Non-pigmented ciliary epithelial cell (primary cell): ENCODE measurements at regions not wholly inside any gene's neighbourhood (a gene's known extent, or its start where the extent isn't known, plus 50 kb on each side); places are given as distances from the start of the nearest gene placed in this dataset.
"Not testable (repeated sequence)": the region's sequence is repeated elsewhere in the genome, so short reads cannot be mapped to it uniquely, and the experiment has no call there.

Experiments used
- DNase-seq: peaks from one replicate; pipeline ENCODE4 v3.0.0-alpha.2; 2010; ENCODE audit warnings: low read depth

DNA sequence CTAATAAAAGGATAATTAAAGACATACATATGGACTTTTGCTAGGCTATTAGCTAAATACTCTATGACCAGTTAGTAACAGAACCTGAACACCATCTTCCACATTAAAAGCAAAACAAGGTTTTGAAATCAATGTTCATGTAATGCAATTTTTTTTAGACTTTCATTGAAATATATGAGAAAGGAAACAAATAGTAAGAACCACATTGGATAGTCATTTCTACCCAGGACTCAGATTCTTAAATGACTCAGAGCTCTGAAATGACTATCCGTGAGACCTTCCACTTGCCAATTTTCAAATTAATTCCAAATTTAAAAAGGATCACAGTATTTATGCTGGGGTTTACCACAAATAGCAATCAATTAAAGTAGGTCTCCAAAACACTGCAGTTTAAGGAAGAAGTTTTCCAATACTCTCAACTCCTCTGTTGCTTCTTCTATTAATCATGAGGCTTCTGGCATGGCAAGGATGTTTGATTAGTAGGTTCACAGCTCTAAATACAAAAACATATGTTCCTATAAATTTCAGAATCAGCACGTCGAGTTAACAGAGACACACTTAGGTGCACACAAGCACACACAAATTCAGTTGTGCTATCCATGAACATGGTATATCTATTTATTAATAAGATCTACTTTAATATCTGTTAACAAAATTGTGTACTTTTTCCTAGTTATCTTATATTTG, 841.0 kb downstream of the RNF144A start:
- DNase-seq, result no peak

DNA sequence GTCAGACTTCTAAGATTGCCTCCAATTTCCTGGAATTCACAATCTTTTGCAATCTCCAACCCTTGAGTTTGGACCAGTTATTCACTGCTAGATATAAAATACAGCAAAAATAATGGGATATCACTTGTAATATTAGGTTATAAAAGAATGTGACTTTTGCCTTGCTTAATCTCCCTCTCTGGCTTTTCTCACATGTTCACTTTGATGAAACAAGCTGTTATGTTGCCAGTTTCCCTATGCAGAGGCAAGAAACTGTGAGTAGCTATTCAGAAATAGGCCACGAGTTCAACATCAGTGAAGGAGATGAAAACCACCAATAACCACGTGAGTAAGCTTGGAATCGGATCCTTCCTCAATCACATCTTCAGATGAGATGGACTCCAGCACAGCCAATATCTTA, 842.7 kb downstream of the RNF144A start:
- DNase-seq, result no peak

DNA sequence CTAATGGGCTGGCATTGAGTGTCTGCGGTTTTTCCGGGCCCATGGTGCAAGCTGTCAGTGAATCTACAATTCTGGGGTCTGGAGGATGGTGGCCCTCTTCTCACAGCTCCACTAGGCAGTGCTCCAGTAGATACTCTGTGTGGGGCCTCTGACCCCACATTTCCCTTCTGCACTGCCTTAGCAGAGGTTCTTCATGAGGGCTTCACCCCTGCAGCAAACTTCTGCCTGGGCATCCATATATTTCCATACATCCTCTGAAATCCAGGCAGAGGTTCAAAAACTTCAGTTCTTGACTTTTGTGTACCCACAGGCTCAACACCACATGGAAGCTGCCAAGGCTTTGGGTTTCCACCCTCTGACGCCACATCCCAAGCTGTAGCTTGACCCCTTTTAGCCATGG, 846.2 kb downstream of the RNF144A start:
- not testable (repeated sequence) for DNase-seq

DNA sequence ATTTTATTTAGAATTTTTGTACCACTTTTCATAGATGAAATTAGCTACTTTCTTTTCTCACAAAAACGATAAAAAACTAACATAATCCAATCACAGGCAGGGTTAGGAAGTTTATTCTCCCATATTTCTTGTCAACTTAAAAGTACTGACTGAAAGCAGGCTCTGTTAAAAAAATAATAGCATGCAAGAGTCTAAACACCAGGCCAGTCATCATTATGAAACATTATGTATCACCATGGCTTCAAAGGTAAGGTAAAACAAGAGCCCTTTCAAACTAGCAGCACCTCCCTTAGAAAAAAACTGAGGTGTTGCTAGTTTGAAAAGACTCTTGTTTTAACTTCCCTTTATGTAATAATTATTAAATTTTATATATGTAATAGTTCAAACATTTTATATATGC, 848.0 kb downstream of the RNF144A start:
- no peak for DNase-seq

DNA sequence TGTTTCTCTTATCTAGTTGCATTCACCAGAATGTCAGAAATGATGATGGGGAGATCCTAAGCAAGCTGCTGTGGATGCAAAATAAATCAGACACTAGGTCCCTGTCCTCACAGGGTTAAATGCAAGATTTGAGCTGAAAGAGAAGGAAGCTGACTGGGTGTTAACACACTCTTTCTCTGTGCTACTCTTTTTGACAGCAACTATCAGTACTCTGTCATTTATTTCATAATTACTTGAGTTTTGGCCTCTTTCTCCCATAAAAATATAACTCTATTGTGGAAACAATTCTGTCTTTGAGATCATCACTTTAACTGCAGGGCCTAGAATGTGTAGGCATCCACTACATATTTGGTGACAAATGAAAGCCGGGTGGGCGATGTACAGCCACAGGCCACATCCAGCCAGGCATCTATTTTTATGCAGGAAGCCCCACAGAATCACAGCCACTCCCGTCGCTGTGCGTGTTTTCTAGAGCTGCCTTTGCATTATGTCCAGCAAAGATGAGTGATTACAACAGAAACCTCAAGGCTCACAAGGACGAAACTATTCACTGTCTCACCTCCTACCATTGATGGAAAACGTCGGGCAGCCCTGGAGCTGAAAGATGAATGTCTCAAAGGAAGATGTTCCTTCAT, 849.0 kb downstream of the RNF144A start:
- no peak for DNase-seq

DNA sequence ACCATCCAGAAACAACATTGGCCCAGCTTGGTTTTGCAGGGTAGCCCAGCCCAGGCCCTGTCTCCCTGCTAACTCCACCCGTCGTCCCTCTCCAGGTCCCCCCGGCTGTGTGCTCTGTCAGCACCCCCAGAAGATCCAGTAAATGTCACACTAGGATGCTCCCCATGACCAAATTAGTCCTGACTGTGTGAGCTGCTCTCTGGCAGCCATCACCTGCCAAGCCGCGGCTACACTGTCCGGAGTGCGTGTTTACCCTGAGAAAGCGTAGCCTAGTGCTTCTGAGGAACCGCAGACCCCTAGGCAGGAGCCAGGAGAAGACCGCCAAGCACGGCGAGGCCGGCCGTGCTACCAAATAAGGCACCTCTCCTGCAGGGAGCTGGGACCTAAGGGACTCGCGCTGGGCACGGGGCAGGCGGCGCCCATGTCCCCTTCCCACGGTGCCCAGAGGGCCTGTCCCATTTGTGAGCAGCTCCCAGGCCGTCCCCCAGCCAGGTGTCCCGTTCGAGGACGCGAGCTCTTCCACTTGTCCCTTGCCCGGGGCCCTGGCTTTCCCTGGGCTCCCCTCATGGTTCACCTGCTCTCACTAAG, 849.9 kb downstream of the RNF144A start:
- no peak for DNase-seq

DNA sequence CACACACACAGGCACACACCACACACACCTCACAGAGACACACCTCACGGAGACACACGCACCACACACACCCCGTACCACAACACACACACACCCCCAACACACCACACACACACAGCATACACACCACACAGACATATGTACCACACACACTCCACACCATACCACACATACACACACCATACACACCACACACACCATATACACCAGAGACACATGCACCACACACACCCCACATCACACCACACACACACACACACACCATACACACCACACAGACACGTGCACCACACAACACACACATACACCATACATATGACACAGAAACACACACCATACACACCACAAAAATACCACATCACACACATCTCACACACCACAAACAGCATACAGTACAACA, 850.7 kb downstream of the RNF144A start:
- DNase-seq, result no peak

DNA sequence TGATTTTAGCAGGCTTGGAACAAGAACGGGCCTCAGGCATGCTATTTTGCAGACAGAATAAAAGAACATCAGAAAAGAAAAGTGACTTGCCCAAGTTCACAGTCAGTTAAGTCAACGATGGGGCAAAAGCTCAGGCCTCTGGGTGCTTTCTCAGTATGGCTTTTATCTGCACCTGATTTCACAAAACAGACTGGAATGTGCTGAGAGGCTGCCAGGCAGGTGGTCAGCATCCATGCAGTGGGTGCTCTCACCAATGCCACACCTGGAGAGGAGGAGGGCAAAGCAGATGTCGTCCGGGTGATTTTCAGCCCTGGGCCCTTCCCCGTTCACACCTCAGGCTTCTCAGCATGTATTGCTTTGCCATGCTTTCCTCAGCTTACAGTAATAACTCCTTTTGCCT, 854.6 kb downstream of the RNF144A start:
- DNase-seq, result no peak

DNA sequence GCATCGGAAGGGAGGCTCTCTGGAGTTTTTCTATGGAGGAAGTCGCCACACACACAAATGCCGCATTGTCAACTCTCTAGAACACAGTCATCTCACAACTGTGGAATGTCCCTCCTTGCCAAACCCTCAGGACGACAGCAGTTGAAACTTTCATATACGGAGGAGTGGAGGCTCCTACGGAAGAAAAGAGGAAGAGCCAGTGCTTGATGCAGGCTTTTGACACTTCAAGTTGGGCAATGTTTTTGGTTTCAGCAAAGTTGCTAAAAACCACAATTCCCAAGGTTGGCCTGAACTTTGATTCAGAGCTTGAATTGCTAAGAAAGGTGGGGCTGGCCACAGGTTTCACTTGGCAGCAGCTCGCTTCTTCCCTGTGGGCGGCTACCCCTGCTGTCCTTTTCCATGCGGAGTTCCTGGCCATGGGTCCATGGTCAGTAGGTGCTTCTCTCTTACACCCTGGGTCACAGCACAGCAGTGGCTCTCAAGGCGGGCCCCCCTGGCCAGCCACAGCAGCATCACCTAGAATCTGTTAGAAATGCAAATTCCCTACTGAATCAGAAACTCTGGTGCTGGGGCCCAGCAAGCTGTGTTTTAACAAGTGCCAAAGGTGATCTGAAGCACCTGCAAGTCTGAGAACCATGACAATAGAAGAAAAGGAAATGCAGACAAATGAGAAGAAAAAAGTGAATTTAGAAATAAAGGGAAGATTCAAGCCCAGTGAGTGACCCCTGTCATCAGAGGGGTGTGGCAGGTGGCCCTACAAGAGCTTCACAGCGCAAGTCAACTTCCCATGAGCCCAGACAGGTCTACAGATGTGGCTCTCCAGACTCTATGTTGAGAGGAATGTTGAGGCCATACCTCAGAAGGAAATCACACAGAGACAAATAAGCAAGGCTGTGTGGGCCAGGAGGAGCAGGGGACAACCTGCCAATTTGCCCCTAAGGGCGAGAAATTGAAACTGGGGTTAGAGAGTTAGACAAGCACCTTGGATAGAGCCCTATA, 856.4 kb downstream of the RNF144A start:
- DNase-seq, result no peak

DNA sequence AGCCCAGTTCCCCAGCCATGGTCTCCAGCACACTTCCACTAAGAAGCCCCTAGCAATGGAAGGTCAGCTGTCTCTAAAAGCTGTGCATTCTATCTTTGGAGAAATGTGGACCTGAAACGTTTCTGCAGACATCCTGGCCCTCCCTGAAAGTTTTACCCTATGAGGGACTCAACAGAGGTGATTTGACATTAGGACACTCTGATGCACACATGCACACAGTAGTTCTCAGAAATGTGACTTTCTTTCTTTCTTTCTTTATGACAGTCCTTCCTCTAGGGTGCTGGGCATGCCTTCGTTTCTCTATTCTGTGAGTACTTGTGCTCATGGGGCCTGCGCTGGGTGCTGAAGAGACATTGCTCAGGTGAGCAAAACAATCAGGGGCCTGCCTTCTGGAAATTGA, 857.3 kb downstream of the RNF144A start:
- DNase-seq, result no peak

DNA sequence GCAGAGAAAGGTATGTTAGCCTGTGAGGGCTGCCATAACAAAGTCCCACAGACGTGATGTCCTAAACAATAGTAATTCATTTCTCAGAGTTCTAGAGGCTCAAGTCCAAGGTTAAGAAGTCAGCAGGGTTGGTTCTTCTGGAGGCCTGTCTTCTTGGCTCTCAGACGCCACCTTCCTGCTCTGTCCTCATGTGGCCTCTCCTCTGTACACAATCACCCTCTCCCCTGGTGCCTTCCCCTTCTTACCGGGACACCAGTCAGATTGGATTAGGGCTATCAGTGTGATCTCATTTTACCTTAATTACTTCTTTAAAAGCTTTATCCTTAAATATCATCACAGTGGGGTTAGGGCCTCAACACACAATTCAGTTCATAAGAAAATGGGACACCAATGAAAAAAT, 860.5 kb downstream of the RNF144A start:
- no peak for DNase-seq

DNA sequence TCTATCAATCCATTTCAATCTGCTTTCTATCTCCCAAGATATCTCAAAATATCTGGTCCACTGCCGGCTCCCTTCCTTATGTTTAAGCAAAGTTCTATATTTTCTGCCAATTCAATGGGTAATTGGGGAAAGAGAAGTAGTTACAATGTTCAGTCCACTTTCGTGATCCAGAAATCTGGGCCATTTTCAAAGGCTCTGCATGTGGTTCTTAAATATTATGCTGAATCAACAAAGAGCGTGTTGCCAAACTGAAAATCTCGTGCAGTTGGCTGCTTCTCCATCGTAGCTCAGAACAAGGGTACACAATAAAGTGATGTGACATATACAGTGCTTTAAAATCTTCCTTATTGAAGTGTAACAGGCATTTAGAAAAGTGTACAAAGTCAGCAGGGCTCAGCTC, 863.1 kb downstream of the RNF144A start:
- DNase-seq, result no peak

DNA sequence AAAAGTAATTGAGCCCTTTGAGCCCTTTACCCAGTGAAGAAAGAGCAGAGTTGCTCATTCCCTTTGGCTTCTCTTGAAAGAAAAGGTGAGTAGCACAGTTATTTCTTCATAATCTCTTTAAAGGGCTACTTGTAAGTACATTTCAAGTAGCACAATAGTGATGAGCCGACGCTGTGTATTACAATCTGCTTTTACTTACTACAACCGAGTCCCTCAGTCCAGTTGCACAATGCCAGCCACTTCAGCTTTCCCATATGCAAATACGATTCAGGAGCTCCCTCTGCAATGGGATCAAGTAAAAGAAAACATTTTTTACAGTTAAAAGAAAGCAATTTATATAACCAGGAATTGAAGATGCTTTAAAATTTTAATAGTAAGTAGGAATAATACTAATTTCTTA, 868.5 kb downstream of the RNF144A start:
- no peak for DNase-seq

DNA sequence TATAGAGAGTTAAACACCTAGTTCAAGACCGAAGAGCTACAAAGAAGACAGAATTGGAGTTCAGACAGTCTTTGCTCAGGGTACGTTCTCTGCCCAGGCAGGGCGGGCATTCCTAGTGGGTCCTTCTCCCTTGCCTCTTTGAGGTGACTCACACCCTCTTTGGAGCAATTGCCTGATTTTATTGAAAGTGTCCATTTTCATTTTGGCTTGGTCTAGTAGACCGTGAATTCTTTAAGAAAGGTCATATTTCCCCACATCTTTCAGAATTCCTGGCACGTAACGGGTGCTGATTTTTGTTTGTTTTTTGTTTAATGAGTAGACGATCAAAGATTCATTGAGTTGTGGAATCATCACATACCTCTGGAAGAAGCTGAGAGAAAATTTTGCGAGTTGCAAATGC, 871.5 kb downstream of the RNF144A start:
- DNase-seq, result no peak

DNA sequence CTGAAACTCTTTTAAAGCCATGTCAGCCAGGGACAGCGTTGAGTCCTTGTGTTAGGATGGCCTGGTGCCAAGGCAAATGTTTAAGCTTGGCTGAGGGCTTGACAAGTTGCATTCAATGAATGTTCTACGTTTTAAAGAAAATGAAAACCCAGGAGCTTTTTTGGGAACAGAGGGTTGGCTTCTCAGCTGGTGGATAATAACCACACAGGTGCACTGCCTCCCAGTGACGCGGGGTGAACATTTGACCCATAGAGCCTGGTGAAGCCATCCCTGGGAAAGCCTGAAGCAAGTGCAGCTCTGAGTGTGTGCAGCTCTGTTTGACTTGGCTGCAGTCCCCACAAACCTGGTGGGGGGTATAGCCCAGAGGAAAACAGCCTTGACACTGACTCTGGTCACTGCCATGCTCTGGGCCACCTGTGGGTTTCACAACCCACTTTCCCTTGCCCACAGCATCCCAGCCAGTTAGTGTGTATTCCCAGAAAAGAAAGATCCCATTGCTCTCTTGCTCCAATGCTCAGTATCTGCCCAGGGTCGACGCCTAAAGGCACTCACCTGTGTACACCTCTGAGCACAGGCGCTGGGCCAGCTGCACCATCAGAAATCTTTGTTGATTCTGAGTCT, 874.9 kb downstream of the RNF144A start:
- no peak for DNase-seq

DNA sequence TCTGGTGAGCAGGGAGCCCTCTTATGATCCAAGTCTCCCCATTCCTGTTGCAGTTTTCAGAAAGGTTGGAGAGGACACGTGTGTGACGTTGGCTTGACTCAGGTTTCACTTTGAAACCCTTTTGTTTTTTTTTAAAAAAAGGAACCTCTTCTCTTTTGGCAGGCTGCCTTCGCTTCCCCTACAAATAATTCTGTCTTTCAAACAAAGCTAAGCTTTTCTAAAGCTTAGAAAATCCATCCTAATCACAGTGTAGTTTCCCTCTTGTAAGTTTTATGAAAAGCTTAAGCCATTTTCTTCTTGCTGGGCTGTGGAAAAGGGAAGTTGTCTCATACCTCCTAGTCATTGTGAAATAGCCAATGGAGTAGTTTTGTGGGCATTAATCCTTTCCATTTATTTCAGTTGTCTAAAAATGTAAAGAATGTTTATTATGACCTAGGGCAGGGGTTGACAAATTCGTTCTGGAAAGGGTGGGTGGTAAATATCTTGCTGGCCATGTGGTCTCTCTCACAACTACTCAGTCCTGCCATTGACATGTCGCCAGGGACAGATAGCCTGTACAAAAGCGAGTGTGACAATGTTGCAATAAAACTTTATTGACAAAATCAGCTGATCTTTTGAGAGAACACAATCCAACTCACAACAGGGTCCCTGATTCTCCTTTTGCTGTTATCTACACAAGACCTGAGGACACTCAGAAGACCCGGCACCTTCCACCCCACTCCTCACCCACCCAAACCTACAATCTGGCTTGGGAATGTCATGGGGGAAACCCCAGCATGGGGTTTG, 878.8 kb downstream of the RNF144A start:
- DNase-seq, result no peak

DNA sequence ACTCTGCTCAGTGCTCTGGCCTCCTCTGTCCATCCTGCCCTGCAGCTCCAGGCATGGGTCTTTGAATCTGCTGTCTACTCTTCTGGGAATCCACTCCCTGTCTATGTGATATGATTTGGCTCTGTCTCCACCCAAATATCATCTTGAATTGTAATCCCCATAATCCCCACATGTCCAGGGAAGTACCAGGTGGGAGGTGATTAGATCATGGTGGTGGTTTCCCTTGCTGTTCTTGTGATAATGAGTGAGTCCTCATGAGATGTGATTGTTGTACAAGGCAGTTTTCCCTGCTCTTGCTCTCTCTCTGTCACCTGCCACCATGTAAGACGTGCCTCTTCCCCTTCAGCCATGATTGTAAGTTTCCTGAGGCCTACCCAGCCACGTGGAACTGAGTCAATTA, 881.8 kb upstream of the ID2 start:
- DNase-seq, result no peak

DNA sequence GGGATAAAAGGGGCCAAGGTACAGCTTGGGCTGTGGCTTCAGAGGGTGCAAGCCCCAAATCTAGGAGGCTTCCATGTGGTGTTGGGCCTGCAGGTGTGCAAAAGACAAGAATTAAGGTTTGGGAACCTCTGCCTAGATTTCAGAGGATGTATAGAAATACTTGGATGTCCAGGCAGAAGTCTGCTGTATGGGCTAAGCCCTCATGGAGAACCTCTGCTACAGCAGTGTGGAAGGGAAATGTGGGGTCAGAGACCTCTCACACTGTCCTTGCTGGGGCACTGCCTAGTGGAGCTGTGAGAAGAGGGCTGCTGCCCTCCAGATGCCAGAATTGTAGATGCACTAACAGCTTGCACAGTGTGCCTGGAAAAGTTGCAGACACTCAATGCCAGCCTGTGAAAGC, 880.6 kb upstream of the ID2 start:
- no peak for DNase-seq

DNA sequence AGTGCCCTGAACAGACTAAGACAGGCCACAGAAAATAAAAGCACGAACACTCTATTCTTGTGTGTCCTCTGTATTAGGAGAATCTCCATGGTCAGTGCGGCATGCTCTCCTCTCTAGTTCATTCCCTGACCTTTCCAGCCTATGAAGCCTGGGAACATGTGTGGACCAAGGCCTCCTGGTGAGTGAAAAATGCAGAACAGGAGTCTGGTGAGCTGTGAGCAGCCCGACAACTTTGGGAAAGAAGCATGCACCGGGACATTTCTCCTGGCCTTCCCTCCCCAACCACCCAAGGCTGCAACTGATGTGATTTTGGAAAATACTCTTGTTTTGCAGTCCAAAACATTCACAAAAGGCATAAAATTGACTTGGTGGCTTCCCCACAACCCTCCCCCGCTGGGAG, 878.3 kb upstream of the ID2 start:
- no peak for DNase-seq

DNA sequence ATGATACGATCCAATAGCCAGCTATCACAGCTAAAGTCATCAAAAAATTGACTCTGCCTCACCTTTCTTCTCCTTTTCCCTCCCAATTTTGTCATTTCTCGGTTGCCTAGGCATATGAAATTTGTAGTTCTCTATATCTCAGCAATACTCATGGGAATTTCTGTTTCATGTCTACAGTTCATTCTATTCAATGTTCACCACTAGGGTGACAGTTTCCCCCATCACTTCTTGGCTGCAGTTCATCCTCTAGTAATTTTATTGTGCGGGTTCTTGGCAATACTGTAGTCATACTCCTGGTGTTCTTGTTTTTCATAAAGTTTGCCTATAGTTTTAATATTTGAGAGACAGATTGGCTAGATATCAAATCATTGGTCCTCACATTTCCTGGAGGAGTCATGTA, 872.2 kb upstream of the ID2 start:
- no peak for DNase-seq

DNA sequence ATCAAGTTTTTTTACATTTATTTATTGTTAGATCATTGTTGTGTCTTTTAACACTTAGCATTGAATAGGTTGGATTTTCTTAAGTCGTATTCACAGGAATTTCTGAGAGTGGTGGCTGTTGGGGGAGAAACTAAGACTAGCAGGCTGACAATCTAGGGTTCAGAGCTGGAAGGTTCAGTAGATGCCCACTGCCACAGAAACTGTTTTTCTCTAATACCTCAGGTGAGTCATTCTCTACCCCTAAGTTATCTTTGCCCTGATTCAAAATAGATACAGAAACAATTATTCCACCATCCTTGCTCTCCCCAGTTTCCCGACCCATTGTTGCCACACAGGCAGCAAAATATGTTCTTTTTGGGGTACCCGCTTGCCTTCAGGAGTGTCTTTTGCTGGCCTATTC, 870.8 kb upstream of the ID2 start:
- DNase-seq, result no peak
